Right lobe of liver (tissue), 4 donors: ENCODE measurements at regions not wholly inside any gene's neighbourhood (a gene's known extent, or its start where the extent isn't known, plus 50 kb on each side); places are given as distances from the start of the nearest gene placed in this dataset.

Experiments used
- POLR2A ChIP-seq: fragments of 450-650 bp; IDR thresholded peaks from one replicate; pipeline ENCODE4 v1.6.1; 2017; ENCODE audit warnings: antibody characterized with exemption, mild to moderate bottlenecking
- TF ChIP-seq, protein P1 (sequence below), 4 donors: fragments of 200-600 bp in 3 of 4; fragments of 450-650 bp in 1 of 4; IDR thresholded peaks; one replicate each; pipeline versions ENCODE4 v1.5.1 to v1.8.0; 2016 to 2022; ENCODE audit warnings: antibody characterized with exemption in 4 of 4, mild to moderate bottlenecking in 2 of 4
- donor health status: DM: no; HTN: no; CAD: no.
- donor health status: DM: no; HTN: no; CAD: no.
- donor health status: DM: no; HTN: yes; CAD: no.

- TF ChIP-seq, protein P1, sequence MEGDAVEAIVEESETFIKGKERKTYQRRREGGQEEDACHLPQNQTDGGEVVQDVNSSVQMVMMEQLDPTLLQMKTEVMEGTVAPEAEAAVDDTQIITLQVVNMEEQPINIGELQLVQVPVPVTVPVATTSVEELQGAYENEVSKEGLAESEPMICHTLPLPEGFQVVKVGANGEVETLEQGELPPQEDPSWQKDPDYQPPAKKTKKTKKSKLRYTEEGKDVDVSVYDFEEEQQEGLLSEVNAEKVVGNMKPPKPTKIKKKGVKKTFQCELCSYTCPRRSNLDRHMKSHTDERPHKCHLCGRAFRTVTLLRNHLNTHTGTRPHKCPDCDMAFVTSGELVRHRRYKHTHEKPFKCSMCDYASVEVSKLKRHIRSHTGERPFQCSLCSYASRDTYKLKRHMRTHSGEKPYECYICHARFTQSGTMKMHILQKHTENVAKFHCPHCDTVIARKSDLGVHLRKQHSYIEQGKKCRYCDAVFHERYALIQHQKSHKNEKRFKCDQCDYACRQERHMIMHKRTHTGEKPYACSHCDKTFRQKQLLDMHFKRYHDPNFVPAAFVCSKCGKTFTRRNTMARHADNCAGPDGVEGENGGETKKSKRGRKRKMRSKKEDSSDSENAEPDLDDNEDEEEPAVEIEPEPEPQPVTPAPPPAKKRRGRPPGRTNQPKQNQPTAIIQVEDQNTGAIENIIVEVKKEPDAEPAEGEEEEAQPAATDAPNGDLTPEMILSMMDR (IDR thresholded peaks at IDR 0.05): no peak
- TF ChIP-seq POLR2A: no peak
Measured at GRCh38 chr5:136638084-136638483, 272.7 kb upstream of the TRPC7 start.
